ENCODE measurements at regions not wholly inside any gene's neighbourhood (a gene's known extent, or its start where the extent isn't known, plus 50 kb on each side); places are given as distances from the start of the nearest gene placed in this dataset.

- H3K27ac ChIP-seq, result no peak overlapping the region
- no peaks in the 10 kb centered on the region for H3K36me3 ChIP-seq
- no peaks in the 10 kb centered on the region for H3K4me1 ChIP-seq (replicated peaks)
- DNase-seq (ENCODE audit: low read depth in 1 of 2, low spot score in 2 of 2), result no peak
- H3K4me3 ChIP-seq, result no peak overlapping the region
- H3K27me3 ChIP-seq (replicated peaks), result no peaks in the 10 kb centered on the region
- no peaks in the 10 kb centered on the region for H3K9me3 ChIP-seq (replicated peaks)
Observed at GRCh38 chrX:3779546-3779945, 66.1 kb upstream of the PRKX start.

GRCh38 chrX:3777416-3777815 is 64.0 kb upstream of the PRKX start:
- H3K27ac ChIP-seq, result no peak overlapping the region
- no peaks in the 10 kb centered on the region for H3K27me3 ChIP-seq (replicated peaks)
- H3K4me1 ChIP-seq (replicated peaks), result no peaks in the 10 kb centered on the region
- no peaks in the 10 kb centered on the region for H3K36me3 ChIP-seq
- DNase-seq (ENCODE audit: low read depth in 1 of 2, low spot score in 2 of 2), result no peak
- no peaks in the 10 kb centered on the region for H3K9me3 ChIP-seq (replicated peaks)
- H3K4me3 ChIP-seq, result no peak overlapping the region

GRCh38 chrX:3771766-3772165 is 58.3 kb upstream of the PRKX start:
- Histone ChIP-seq H3K4me3 (no peak overlapping the region), H3K9me3 (replicated peaks) (no peaks in the 10 kb centered on the region), H3K27ac (no peak overlapping the region), H3K27me3 (replicated peaks) (no peaks in the 10 kb centered on the region), H3K4me1 (replicated peaks) (no peaks in the 10 kb centered on the region), H3K36me3 (no peaks in the 10 kb centered on the region)
- no peak for DNase-seq (ENCODE audit: low read depth in 1 of 2, low spot score in 2 of 2)

- Histone ChIP-seq H3K27me3 (replicated peaks) (no peaks in the 10 kb centered on the region), H3K27ac (no peak overlapping the region), H3K36me3 (no peaks in the 10 kb centered on the region), H3K9me3 (replicated peaks) (no peaks in the 10 kb centered on the region), H3K4me3 (no peak overlapping the region), H3K4me1 (replicated peaks) (no peaks in the 10 kb centered on the region)
- DNase-seq (ENCODE audit: low read depth in 1 of 2, low spot score in 2 of 2), result no peak
Observed at GRCh38 chrX:3768881-3769280, 55.4 kb upstream of the PRKX start.

Data from SJSA1 (cell line).